ENCODE measurements at regions not wholly inside any gene's neighbourhood (a gene's known extent, or its start where the extent isn't known, plus 50 kb on each side); places are given as distances from the start of the nearest gene placed in this dataset.

GRCh38 chr14:99099051-99099787 lies 172.8 kb downstream of the BCL11B start:
- ChIA-PET CTCF (no interaction called here), POLR2A (ENCODE audit: unreplicated experiment) (no interaction called here)
- TF ChIP-seq BHLHE40 (IDR thresholded peaks at IDR 0.05; ENCODE audit: low read depth, low read length) (no peak), USF2 (IDR thresholded peaks at IDR 0.05; ENCODE audit: low read depth, low read length) (no peak), FOS (IDR thresholded peaks at IDR 0.05; ENCODE audit: low read depth, low read length) (no peak), MAZ (IDR thresholded peaks at IDR 0.05; ENCODE audit: borderline replicate concordance, low read depth, low read length) (no peak), NFE2L2 (IDR thresholded peaks at IDR 0.05; ENCODE audit: low read depth, low read length) (no peak), CTCF (conservative IDR thresholded peaks at IDR 0.05; ENCODE audit: low read depth, low read length) (no peak), RFX5 (IDR thresholded peaks at IDR 0.05; ENCODE audit: low read depth, low read length) (no peak)
- H3K14ac ChIP-seq (replicated peaks; ENCODE audit: low read depth, low read length), result no peak overlapping the region
- no peak overlapping the region for H2AK5ac ChIP-seq (ENCODE audit: low read depth, low read length)
- no peak overlapping the region for H3K56ac ChIP-seq (ENCODE audit: extremely low read depth, insufficient read depth, low read length)
- no peak overlapping the region for H3K4me3 ChIP-seq (ENCODE audit: insufficient read depth, low read depth, low read length)
- no peaks in the 10 kb centered on the region for H3K36me3 ChIP-seq (ENCODE audit: control insufficient read depth, insufficient read depth, low read length)
- no peak overlapping the region for H2BK15ac ChIP-seq (ENCODE audit: low read depth, low read length)
- no peak overlapping the region for H2AFZ ChIP-seq (replicated peaks; ENCODE audit: low read length, poor library complexity)
- no peak overlapping the region for H3K27ac ChIP-seq (ENCODE audit: insufficient read depth, low read length)
- no peak overlapping the region for H3K23ac ChIP-seq (ENCODE audit: low read depth, low read length)
- no peak overlapping the region for H2BK120ac ChIP-seq (ENCODE audit: low read depth, low read length)
- peaks cover 27% of the 10 kb centered on the region for H3K9me3 ChIP-seq (ENCODE audit: control insufficient read depth, insufficient read depth, low read length)
- H3K4me2 ChIP-seq (ENCODE audit: low read depth, low read length), result no peak overlapping the region
- WGBS, 2 experiments (ENCODE audit: extremely low coverage in 2 of 2, insufficient read length in 1 of 2), result 43% methylated on average over 3 of the region's 16 CpGs; no CpG with 5 or more reads in 1 of the 2 experiments
- no peak overlapping the region for H4K5ac ChIP-seq (ENCODE audit: low read depth, low read length)
- no peak overlapping the region for H2AK9ac ChIP-seq (replicated peaks; ENCODE audit: low read depth, low read length, poor library complexity)
- intact Hi-C loops (cut with micrococcal nuclease) (loop anchor here (10.0 kb wide), 1 partner anchor 784 kb away; no protein-coding TSS in a partner anchor), in situ Hi-C loops (cut with MboI; ENCODE audit: low sequenced_read_pairs) (no loop called here), dilution Hi-C loops (cut with HindIII; ENCODE audit: low sequenced_read_pairs, unreplicated experiment) (no loop called here)
- no peak overlapping the region for H2BK5ac ChIP-seq (ENCODE audit: low read depth, low read length, poor library complexity, severe bottlenecking)
- H3K4ac ChIP-seq (ENCODE audit: low read depth, low read length), result no peak overlapping the region
- ATAC-seq (ENCODE audit: low read depth) (no peak), DNase-seq (no peak)
- no peaks in the 10 kb centered on the region for H3K27me3 ChIP-seq (ENCODE audit: control insufficient read depth, insufficient read depth, low read length)
- no peak overlapping the region for H4K8ac ChIP-seq (ENCODE audit: low read depth in 2 of 2, low read length in 2 of 2)
- no peak overlapping the region for H2BK20ac ChIP-seq (ENCODE audit: low read depth, low read length)
- H3K9ac ChIP-seq (ENCODE audit: low read depth, low read length), result no peak overlapping the region
- no peaks in the 10 kb centered on the region for H3K9me1 ChIP-seq (ENCODE audit: insufficient read depth, low read length)
- H4K20me1 ChIP-seq (ENCODE audit: insufficient read depth, low read length), result no peaks in the 10 kb centered on the region
- no peaks in the 10 kb centered on the region for H3K79me1 ChIP-seq (ENCODE audit: low read depth in 1 of 2, low read length in 2 of 2)
- no TSS peak for BruUV-seq (replicated peaks)
- no peak overlapping the region for H4K91ac ChIP-seq (ENCODE audit: insufficient read depth, low read depth, low read length)
- no peaks in the 10 kb centered on the region for H3K4me1 ChIP-seq (ENCODE audit: control insufficient read depth, insufficient read depth, low read length)
- no peak overlapping the region for H3K18ac ChIP-seq (ENCODE audit: low read depth, low read length)

Data from IMR-90 (cell line).